ENCODE measurements at regions not wholly inside any gene's neighbourhood (a gene's known extent, or its start where the extent isn't known, plus 50 kb on each side); places are given as distances from the start of the nearest gene placed in this dataset.

GRCh38 chr3:10707400-10708215, 108.4 kb upstream of the SLC6A11 start:
- no peak for TF ChIP-seq EZH2 (IDR thresholded peaks at IDR 0.05)
- TF ChIP-seq POLR2AphosphoS5 (IDR thresholded peaks at IDR 0.05; ENCODE audit: borderline replicate concordance, low read depth, low read length) = no peak
- no peak for TF ChIP-seq FOXP2 (optimal IDR thresholded peaks at IDR 0.05; ENCODE audit: control extremely low read depth, extremely low read length, insufficient read depth)
